Endothelial cell of umbilical vein (primary cell): ENCODE measurements at regions not wholly inside any gene's neighbourhood (a gene's known extent, or its start where the extent isn't known, plus 50 kb on each side); places are given as distances from the start of the nearest gene placed in this dataset.

Source experiments
- BruUV-seq: library from RNA; stranded (reverse); fragments of 400-500 nt; replicated peaks from 2 replicates; lab custom pipeline; 2021; lab: Mats Ljungman, UMichigan
- CTCF ChIA-PET: fragments of 300-600, 350-600 bp; sonication (Branson Sonifier 250); formaldehyde crosslinking; loops from one replicate; lab custom pipeline; 2021; ENCODE audit warnings: antibody characterized with exemption, inconsistent platforms; lab: Charles Lee
- POLR2A ChIA-PET: fragments of 300-600, 350-600 bp; sonication (Branson Sonifier 250); formaldehyde crosslinking; loops from one replicate; lab custom pipeline; 2021; ENCODE audit warnings: antibody characterized with exemption, inconsistent platforms; lab: Charles Lee
- DNase-seq: peaks from one replicate; pipeline ENCODE4 v3.0.0-alpha.2; 2011; ENCODE audit warnings: low read depth, low spot score
- FAIRE-seq: peaks from 2 replicates; lab custom pipeline; 2011; peaks lifted over from hg19 to GRCh38; lab: Jason Lieb, UNC
- H2AFZ ChIP-seq: 2 replicates; pipeline ENCODE4 v1.6.0; 2012; ENCODE audit warnings: low read depth, low read length, control low read depth, inconsistent platforms
- H3K27ac ChIP-seq: 2 replicates; pipeline ENCODE4 v1.5.1; 2011; ENCODE audit warnings: low read depth, mild to moderate bottlenecking, control low read depth, low read length, moderate library complexity; ENCODE audit not compliant: insufficient read depth
- H3K27me3 ChIP-seq, 2 experiments: 2 replicates each; pipeline versions ENCODE4 v1.6.0 to v1.6.1; 2011; ENCODE audit warnings: low read length in 2 of 2, mixed read lengths in 1 of 2; ENCODE audit not compliant: control insufficient read depth in 2 of 2, insufficient read depth in 2 of 2
- H3K36me3 ChIP-seq, 2 experiments: 2 replicates in 1 of 2; 3 replicates in 1 of 2; pipeline ENCODE4 v1.5.1; 2011; ENCODE audit warnings: low read length in 2 of 2, mild to moderate bottlenecking in 1 of 2, moderate library complexity in 1 of 2; ENCODE audit not compliant: control insufficient read depth in 2 of 2, insufficient read depth in 2 of 2; ENCODE audit errors: extremely low read depth in 1 of 2
- H3K4me1 ChIP-seq: 3 replicates; pipeline ENCODE4 v1.5.1; 2011; ENCODE audit warnings: mild to moderate bottlenecking, low read length; ENCODE audit not compliant: control insufficient read depth, insufficient read depth; ENCODE audit errors: extremely low read depth
- H3K4me2 ChIP-seq: 2 replicates; pipeline ENCODE4 v1.6.1; 2011; ENCODE audit warnings: low read length, control low read depth, mixed read lengths; ENCODE audit not compliant: insufficient read depth
- H3K4me3 ChIP-seq, 3 experiments: fragments of 200-600 bp in 1 of 3; sonication (generic), shearing (Covaris generic) in 1 of 3; replicated peaks in 1 of 3; 2 replicates each; pipeline ENCODE4 v1.5.1; 2011 to 2016; ENCODE audit warnings: control low read depth in 3 of 3, low read length in 3 of 3, mild to moderate bottlenecking in 2 of 3, inconsistent platforms in 1 of 3, low read depth in 1 of 3, moderate library complexity in 1 of 3; ENCODE audit not compliant: insufficient read depth in 1 of 3
- H3K79me2 ChIP-seq: 2 replicates; pipeline ENCODE4 v1.6.0; 2012; ENCODE audit warnings: low read length, inconsistent platforms; ENCODE audit not compliant: control insufficient read depth, insufficient read depth
- H3K9ac ChIP-seq: replicated peaks from 2 replicates; pipeline ENCODE3; 2011; ENCODE audit warnings: low read length, control low read depth; ENCODE audit not compliant: insufficient read depth; ENCODE audit errors: extremely low read depth
- H3K9me1 ChIP-seq: replicated peaks from 3 replicates; pipeline ENCODE4 v1.6.0; 2011; ENCODE audit warnings: mild to moderate bottlenecking, low read length; ENCODE audit not compliant: control insufficient read depth, insufficient read depth; ENCODE audit errors: extremely low read depth
- H3K9me3 ChIP-seq: replicated peaks from 2 replicates; pipeline ENCODE4 v1.5.1; 2012; ENCODE audit warnings: low read length, inconsistent platforms; ENCODE audit not compliant: control insufficient read depth, insufficient read depth
- H4K20me1 ChIP-seq: replicated peaks from 2 replicates; pipeline ENCODE3; 2011; ENCODE audit warnings: mild to moderate bottlenecking, low read length; ENCODE audit not compliant: control insufficient read depth, insufficient read depth; ENCODE audit errors: extremely low read depth
- CTCF ChIP-seq, 2 donors: IDR thresholded peaks; 1 replicate in 1 of 2; 2 replicates in 1 of 2; pipeline ENCODE4 v1.5.1; 2011; ENCODE audit warnings: low read length in 2 of 2, mild to moderate bottlenecking in 2 of 2, moderate library complexity in 2 of 2, control low read depth in 1 of 2, inconsistent platforms in 1 of 2, low read depth in 1 of 2; ENCODE audit not compliant: insufficient read depth in 1 of 2; ENCODE audit errors: extremely low read depth in 1 of 2
- EZH2 ChIP-seq: IDR thresholded peaks from 2 replicates; pipeline ENCODE4 v1.6.1; 2012; ENCODE audit warnings: borderline replicate concordance, low read depth, mild to moderate bottlenecking, moderate library complexity, low read length, inconsistent platforms; ENCODE audit not compliant: severe bottlenecking
- FOS ChIP-seq: IDR thresholded peaks from 2 replicates; pipeline ENCODE4 v1.6.1; 2011; ENCODE audit warnings: mild to moderate bottlenecking, low read length, moderate library complexity, borderline replicate concordance; ENCODE audit not compliant: insufficient read depth
- GATA2 ChIP-seq: IDR thresholded peaks from 2 replicates; pipeline ENCODE4 v1.7.0; 2011; ENCODE audit warnings: low read depth, mild to moderate bottlenecking, moderate library complexity, mixed read lengths, low read length; ENCODE audit not compliant: insufficient read length, insufficient read depth
- JUN ChIP-seq: IDR thresholded peaks from 2 replicates; pipeline ENCODE4 v1.6.1; 2011; ENCODE audit warnings: borderline replicate concordance, low read depth; ENCODE audit not compliant: insufficient read length, insufficient read depth
- MYC ChIP-seq: IDR thresholded peaks from one replicate; pipeline ENCODE4 v1.6.1; 2011; ENCODE audit warnings: mild to moderate bottlenecking, low read depth, low read length
- POLR2A ChIP-seq: IDR thresholded peaks from 2 replicates; pipeline ENCODE4 v1.6.1; 2012; ENCODE audit warnings: low read depth, mild to moderate bottlenecking, control low read depth, low read length
- POLR2AphosphoS5 ChIP-seq: IDR thresholded peaks from 2 replicates; pipeline ENCODE4 v1.6.1; 2012; ENCODE audit warnings: low read depth, mild to moderate bottlenecking, control low read depth, low read length, moderate library complexity; ENCODE audit not compliant: insufficient read depth
- dilution Hi-C: fragments of 300-500 bp; cut with MboI; formaldehyde crosslinking; loops from one replicate; pipeline ENCODE4 v1.15.0; 2019; ENCODE audit warnings: low sequenced_read_pairs; ENCODE audit not compliant: extremely low pct_ligation_motif_present
- intact Hi-C: fragments of 100-400 bp; cut with micrococcal nuclease; formaldehyde crosslinking; loops from one replicate; pipeline ENCODE4 v1.10.0; 2022
- TF ChIP-seq, protein P1 (sequence below): IDR thresholded peaks from 2 replicates; pipeline ENCODE4 v1.6.1; 2011; ENCODE audit not compliant: insufficient read depth, insufficient read length

GRCh38 chr4:11727903-11728564 lies 299.3 kb upstream of the HS3ST1 start:
- H3K9ac ChIP-seq = no peak overlapping the region
- H3K27ac ChIP-seq = no peak overlapping the region
- CTCF ChIA-PET = no interaction called here
- POLR2A ChIA-PET = no interaction called here
- FAIRE-seq (no peak), DNase-seq (no peak)
- no peaks in the 10 kb centered on the region for H3K27me3 ChIP-seq
- H4K20me1 ChIP-seq = no peaks in the 10 kb centered on the region
- H3K4me1 ChIP-seq = peaks cover 7% of the 10 kb centered on the region
- no peak overlapping the region for H3K4me2 ChIP-seq
- BruUV-seq = no TSS peak
- dilution Hi-C loops = loop anchor here (25.0 kb wide), 1 partner anchor 1116 kb away; no protein-coding TSS in a partner anchor
- H3K36me3 ChIP-seq = no peaks in the 10 kb centered on the region
- no peaks in the 10 kb centered on the region for H3K9me3 ChIP-seq
- TF ChIP-seq CTCF (IDR thresholded peaks at IDR 0.05; ENCODE audit: extremely low read depth in 1 of 2, insufficient read depth in 1 of 2, low read depth in 1 of 2, low read length in 2 of 2) (no peak), MYC (no peak), POLR2A (no peak), POLR2AphosphoS5 (no peak)
- no peak overlapping the region for H2AFZ ChIP-seq
- H3K79me2 ChIP-seq = no peaks in the 10 kb centered on the region
- intact Hi-C loops = no loop called here
- H3K9me1 ChIP-seq = no peaks in the 10 kb centered on the region
- no peak overlapping the region for H3K4me3 ChIP-seq

DNA sequence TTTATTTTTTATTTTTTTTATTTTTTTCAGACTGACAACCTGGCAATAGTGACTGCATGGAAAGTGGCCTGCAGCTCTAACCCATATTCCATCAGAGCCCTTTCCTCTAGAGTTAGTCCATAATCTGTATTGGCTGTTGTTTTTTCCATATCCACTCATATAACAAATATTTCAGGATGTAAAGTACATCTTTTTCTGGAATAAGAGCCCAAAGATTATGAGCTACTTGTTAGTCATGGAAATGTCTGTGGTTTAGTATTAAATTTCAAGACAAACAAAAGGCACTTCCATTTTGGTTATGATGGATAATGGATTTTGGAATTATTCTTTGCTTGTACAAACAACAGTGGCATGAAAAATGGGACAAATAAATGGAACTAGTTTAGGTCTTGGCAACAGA lies 296.0 kb upstream of the HS3ST1 start:
- Histone ChIP-seq H3K36me3 (no peaks in the 10 kb centered on the region), H3K27ac (no peak overlapping the region), H3K4me2 (no peak overlapping the region), H3K4me3 (no peak overlapping the region), H3K79me2 (no peaks in the 10 kb centered on the region), H2AFZ (no peak overlapping the region), H3K4me1 (peaks cover 9% of the 10 kb centered on the region), H3K27me3 (no peaks in the 10 kb centered on the region), H3K9me1 (no peaks in the 10 kb centered on the region), H4K20me1 (no peaks in the 10 kb centered on the region), H3K9ac (no peak overlapping the region), H3K9me3 (no peaks in the 10 kb centered on the region)
- ChIA-PET POLR2A (no interaction called here), CTCF (interaction anchor here (0.7 to 1.0 kb wide), 4 partner anchors 24 to 909 kb away, joined by 3 to 4 read pairs (median 3); no protein-coding TSS in a partner anchor)
- FAIRE-seq = peak; percentile 59
- dilution Hi-C loops (loop anchor here (25.0 kb wide), 1 partner anchor 1112 kb away; no protein-coding TSS in a partner anchor), intact Hi-C loops (loop anchor here (5.0 kb wide), 1 partner anchor 102 kb away; no protein-coding TSS in a partner anchor)
- peak; percentile 49 for DNase-seq
- no TSS peak for BruUV-seq
- TF ChIP-seq FOS (peak; percentile 59), CTCF (IDR thresholded peaks at IDR 0.05; ENCODE audit: extremely low read depth in 1 of 2, insufficient read depth in 1 of 2, low read depth in 1 of 2, low read length in 2 of 2) (no peak), EZH2 (no peak), GATA2 (peak; percentile 37), POLR2AphosphoS5 (no peak), JUN (peak; percentile 38), MYC (no peak), POLR2A (no peak)
- TF ChIP-seq, protein P1, sequence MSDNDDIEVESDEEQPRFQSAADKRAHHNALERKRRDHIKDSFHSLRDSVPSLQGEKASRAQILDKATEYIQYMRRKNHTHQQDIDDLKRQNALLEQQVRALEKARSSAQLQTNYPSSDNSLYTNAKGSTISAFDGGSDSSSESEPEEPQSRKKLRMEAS = no peak
